GM12875 (cell line): ENCODE measurements at regions not wholly inside any gene's neighbourhood (a gene's known extent, or its start where the extent isn't known, plus 50 kb on each side); places are given as distances from the start of the nearest gene placed in this dataset.

Experiments
- H3K4me3 ChIP-seq: one replicate; pipeline ENCODE4 v1.5.1; 2011; ENCODE audit warnings: low read depth, low read length, control low read depth
- CTCF ChIP-seq: IDR thresholded peaks from 2 replicates; pipeline ENCODE4 v1.5.1; 2011; ENCODE audit warnings: low read depth, mild to moderate bottlenecking, control low read depth, inconsistent platforms, low read length, moderate library complexity, borderline replicate concordance; ENCODE audit not compliant: insufficient read depth

GRCh38 chr9:20111173-20111843, 322.5 kb upstream of the SLC24A2 start:
- no peak for TF ChIP-seq CTCF
- no peak overlapping the region for H3K4me3 ChIP-seq

- no peak overlapping the region for H3K4me3 ChIP-seq
- no peak for TF ChIP-seq CTCF
Observed at GRCh38 chr9:20095430-20096092, 306.7 kb upstream of the SLC24A2 start.

- TF ChIP-seq CTCF, result no peak
- H3K4me3 ChIP-seq, result no peak overlapping the region
Observed at GRCh38 chr9:20092561-20092960, 303.7 kb upstream of the SLC24A2 start.

- TF ChIP-seq CTCF, result no peak
- no peak overlapping the region for H3K4me3 ChIP-seq
Observed at GRCh38 chr9:20087481-20087880, 298.6 kb upstream of the SLC24A2 start.

GRCh38 chr9:20085842-20086241, 297.0 kb upstream of the SLC24A2 start:
- TF ChIP-seq CTCF, result no peak
- H3K4me3 ChIP-seq, result no peak overlapping the region

- no peak overlapping the region for H3K4me3 ChIP-seq
- no peak for TF ChIP-seq CTCF
Observed at GRCh38 chr9:20084125-20084524, 295.3 kb upstream of the SLC24A2 start.

GRCh38 chr9:20083390-20083789, 294.6 kb upstream of the SLC24A2 start:
- TF ChIP-seq CTCF, result no peak
- no peak overlapping the region for H3K4me3 ChIP-seq
